Natural killer cell treated with Interleukin-12 subunit alpha and Interleukin-12 subunit beta and Interleukin-15 and Interleukin-18, amount 100 ng/mL, for 72 hours (primary cell): ENCODE measurements at regions not wholly inside any gene's neighbourhood (a gene's known extent, or its start where the extent isn't known, plus 50 kb on each side); places are given as distances from the start of the nearest gene placed in this dataset.

Experiments
- ATAC-seq, 2 donors: fragments of 150-1000 bp; cut with Tn5 transposase in 1 of 2; sonication (Bioruptor Pico), chemical (Tn5 transposase) in 1 of 2; 2 replicates each; pipeline ENCODE4 v1.10.0; 2021
- DNase-seq: peaks from one replicate; pipeline ENCODE4 v3.0.0; 2022; ENCODE audit warnings: low spot score
- H3K27ac Mint-ChIP-seq, 2 donors: 1 replicate in 1 of 2; 2 replicates in 1 of 2; pipeline ENCODE4 v1.8.0; 2022; ENCODE audit warnings: mixed read lengths in 2 of 2, mild to moderate bottlenecking in 1 of 2, moderate library complexity in 1 of 2
- H3K27me3 Mint-ChIP-seq, 2 donors: 1 replicate in 1 of 2; 2 replicates in 1 of 2; pipeline ENCODE4 v1.8.0; 2022; ENCODE audit warnings: mixed read lengths in 2 of 2
- H3K36me3 Mint-ChIP-seq: one replicate; pipeline ENCODE4 v1.8.0; 2022; ENCODE audit warnings: mixed read lengths
- H3K4me1 Mint-ChIP-seq, 2 donors: 1 replicate in 1 of 2; 2 replicates in 1 of 2; pipeline ENCODE4 v1.8.0; 2022; ENCODE audit warnings: low read depth in 2 of 2, mixed read lengths in 2 of 2, mild to moderate bottlenecking in 1 of 2
- H3K4me3 Mint-ChIP-seq: one replicate; pipeline ENCODE4 v1.8.0; 2022; ENCODE audit warnings: mixed read lengths
- H3K9me3 Mint-ChIP-seq: 2 replicates; pipeline ENCODE4 v1.8.0; 2022; ENCODE audit warnings: mixed read lengths

DNA sequence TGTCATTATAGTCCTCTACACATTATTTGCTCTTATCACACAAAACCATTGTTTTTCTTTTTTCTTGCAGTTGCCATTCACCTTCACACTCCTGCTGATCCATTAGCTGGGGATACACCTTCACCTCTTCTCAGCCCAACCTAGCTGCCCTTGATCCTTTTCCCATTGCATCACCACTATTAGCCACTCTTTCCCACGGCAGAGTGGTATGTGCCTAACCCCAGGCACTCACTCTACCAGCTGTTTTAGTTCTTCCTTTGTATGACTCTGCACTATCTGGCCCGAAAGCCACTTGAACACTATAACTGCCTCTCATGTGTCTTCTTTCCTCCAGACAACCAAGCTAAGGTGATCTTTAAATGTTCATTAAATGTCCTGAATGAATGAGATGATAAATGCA, 145.4 kb upstream of the PIK3C3 start:
- no peak for DNase-seq
- no peak for ATAC-seq
- H3K4me1 Mint-ChIP-seq: no peaks in the 10 kb centered on the region
- H3K9me3 Mint-ChIP-seq: peaks cover 10% of the 10 kb centered on the region
- H3K27ac Mint-ChIP-seq: no peak overlapping the region
- H3K27me3 Mint-ChIP-seq: no peaks in the 10 kb centered on the region
- no peaks in the 10 kb centered on the region for H3K36me3 Mint-ChIP-seq
- no peak overlapping the region for H3K4me3 Mint-ChIP-seq

- no peak for ATAC-seq
- H3K4me3 Mint-ChIP-seq: no peak overlapping the region
- no peaks in the 10 kb centered on the region for H3K36me3 Mint-ChIP-seq
- H3K27me3 Mint-ChIP-seq: no peaks in the 10 kb centered on the region
- no peak for DNase-seq
- H3K4me1 Mint-ChIP-seq: no peaks in the 10 kb centered on the region
- H3K9me3 Mint-ChIP-seq: peaks cover 9% of the 10 kb centered on the region
- no peak overlapping the region for H3K27ac Mint-ChIP-seq
These were observed 149.7 kb upstream of the PIK3C3 start for GRCh38 chr18:41805341-41805740.

GRCh38 chr18:41798879-41799278, 156.2 kb upstream of the PIK3C3 start:
- Mint-ChIP-seq H3K27me3 (no peaks in the 10 kb centered on the region), H3K4me3 (no peak overlapping the region)

GRCh38 chr18:41790687-41791086, 164.3 kb upstream of the PIK3C3 start:
- ATAC-seq (no peak), DNase-seq (no peak)
- Mint-ChIP-seq H3K27me3 (no peaks in the 10 kb centered on the region), H3K4me1 (no peaks in the 10 kb centered on the region), H3K4me3 (no peak overlapping the region), H3K9me3 (peaks cover 17% of the 10 kb centered on the region), H3K27ac (no peak overlapping the region), H3K36me3 (no peaks in the 10 kb centered on the region)

More at GRCh38 chr18:41798879-41799278, 156.2 kb upstream of the PIK3C3 start:
- Mint-ChIP-seq H3K4me1 (no peaks in the 10 kb centered on the region), H3K36me3 (no peaks in the 10 kb centered on the region), H3K9me3 (peaks cover 5% of the 10 kb centered on the region), H3K27ac (no peak overlapping the region)
- ATAC-seq (no peak), DNase-seq (no peak)

DNA sequence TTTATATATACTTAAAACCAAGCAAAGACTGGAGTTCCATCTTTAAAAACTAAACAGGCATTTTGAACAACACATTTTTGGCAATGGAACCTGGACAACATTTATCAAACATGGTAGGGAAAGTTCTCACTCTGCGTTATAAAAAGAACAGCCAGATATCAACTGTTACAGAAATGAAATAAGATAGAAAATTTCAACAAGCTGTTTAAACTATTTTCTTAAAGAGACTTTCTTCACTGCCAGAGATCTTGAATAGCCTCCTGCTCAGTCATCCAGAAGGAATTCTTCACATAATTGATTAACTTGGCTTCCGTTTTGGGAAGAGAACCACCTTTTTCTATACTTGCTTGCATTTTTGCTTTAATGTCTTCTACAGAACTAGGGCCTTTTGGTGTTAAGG, 166.0 kb upstream of the PIK3C3 start:
- ATAC-seq (no peak), DNase-seq (no peak)
- no peaks in the 10 kb centered on the region for H3K36me3 Mint-ChIP-seq
- H3K4me1 Mint-ChIP-seq: no peaks in the 10 kb centered on the region
- peaks cover 16% of the 10 kb centered on the region for H3K9me3 Mint-ChIP-seq
- H3K27me3 Mint-ChIP-seq: no peaks in the 10 kb centered on the region
- no peak overlapping the region for H3K27ac Mint-ChIP-seq
- no peak overlapping the region for H3K4me3 Mint-ChIP-seq

DNA sequence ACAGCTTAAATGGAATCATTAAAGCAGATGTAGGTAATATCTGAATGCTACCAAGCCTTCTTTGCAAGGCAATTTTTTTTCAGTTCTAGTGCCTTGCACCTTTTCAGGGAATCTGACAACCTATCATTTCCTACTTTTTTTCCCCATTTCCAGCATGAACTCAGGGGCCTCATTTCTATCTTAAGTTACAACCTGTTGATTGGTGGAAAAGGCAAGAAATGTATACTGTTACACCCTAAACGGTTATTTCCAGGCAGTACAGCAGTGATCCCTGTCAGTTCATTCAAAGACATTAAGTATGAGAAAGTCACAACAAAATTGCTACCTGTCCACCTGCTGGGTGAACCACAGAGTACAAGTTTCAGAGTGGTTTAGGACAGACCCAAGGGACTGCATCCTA, 171.2 kb upstream of the PIK3C3 start:
- Mint-ChIP-seq H3K4me3 (no peak overlapping the region), H3K36me3 (no peaks in the 10 kb centered on the region), H3K27me3 (no peaks in the 10 kb centered on the region), H3K4me1 (no peaks in the 10 kb centered on the region), H3K9me3 (peaks cover 9% of the 10 kb centered on the region), H3K27ac (no peak overlapping the region)
- ATAC-seq (no peak), DNase-seq (no peak)

DNA sequence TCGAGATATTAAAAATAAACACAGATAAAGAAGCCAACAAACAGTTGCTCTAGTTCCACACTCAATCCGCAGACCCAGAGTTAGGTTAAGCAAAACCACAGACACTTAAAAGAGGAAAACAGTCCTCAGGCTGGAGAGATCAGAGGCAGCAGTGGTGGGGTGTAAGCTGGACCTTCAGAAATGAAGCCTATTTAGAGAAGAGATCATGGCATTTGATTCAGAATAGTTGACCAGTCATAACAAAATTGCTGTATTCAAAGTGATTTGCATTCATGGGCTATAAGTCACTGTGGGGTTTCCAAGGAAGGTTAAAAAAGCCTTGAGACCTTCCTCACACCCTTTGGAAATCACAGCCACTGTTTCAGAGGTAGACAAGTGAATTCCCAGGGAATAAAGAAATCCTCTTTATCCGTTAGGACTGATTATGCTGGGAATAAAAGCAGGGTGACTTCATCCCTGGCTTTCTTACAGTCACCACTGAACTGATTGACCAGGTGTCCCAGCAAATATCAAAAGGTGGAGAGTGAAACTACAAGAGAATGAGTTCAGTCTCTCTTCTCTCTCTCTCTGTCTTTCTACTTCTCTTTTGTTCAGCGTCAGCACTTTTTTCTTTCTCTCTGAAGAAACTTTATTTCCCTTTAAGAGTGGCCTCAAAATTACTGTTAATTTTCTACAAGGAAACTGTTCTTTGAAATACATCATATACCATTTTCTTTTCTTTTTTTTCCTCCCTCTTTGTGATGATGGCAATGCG, 171.8 kb upstream of the PIK3C3 start:
- Mint-ChIP-seq H3K4me3 (no peak overlapping the region), H3K4me1 (no peaks in the 10 kb centered on the region)

GRCh38 chr18:41771973-41772372, 183.1 kb upstream of the PIK3C3 start:
- Mint-ChIP-seq H3K9me3 (peaks cover 3% of the 10 kb centered on the region), H3K4me1 (no peaks in the 10 kb centered on the region), H3K4me3 (no peak overlapping the region), H3K36me3 (no peaks in the 10 kb centered on the region), H3K27ac (no peak overlapping the region), H3K27me3 (no peaks in the 10 kb centered on the region)
- DNase-seq (no peak), ATAC-seq (no peak)

More for the DNA sequence above, 171.8 kb upstream of the PIK3C3 start:
- Mint-ChIP-seq H3K9me3 (peaks cover 9% of the 10 kb centered on the region), H3K27ac (no peak overlapping the region), H3K36me3 (no peaks in the 10 kb centered on the region), H3K27me3 (no peaks in the 10 kb centered on the region)
- no peak for DNase-seq
- ATAC-seq: no peak

- Mint-ChIP-seq H3K27ac (no peak overlapping the region), H3K4me3 (no peak overlapping the region), H3K36me3 (no peaks in the 10 kb centered on the region), H3K27me3 (no peaks in the 10 kb centered on the region), H3K4me1 (no peaks in the 10 kb centered on the region), H3K9me3 (peaks cover 3% of the 10 kb centered on the region)
- ATAC-seq (no peak), DNase-seq (no peak)
These were observed 185.8 kb upstream of the PIK3C3 start for GRCh38 chr18:41769265-41769664.

DNA sequence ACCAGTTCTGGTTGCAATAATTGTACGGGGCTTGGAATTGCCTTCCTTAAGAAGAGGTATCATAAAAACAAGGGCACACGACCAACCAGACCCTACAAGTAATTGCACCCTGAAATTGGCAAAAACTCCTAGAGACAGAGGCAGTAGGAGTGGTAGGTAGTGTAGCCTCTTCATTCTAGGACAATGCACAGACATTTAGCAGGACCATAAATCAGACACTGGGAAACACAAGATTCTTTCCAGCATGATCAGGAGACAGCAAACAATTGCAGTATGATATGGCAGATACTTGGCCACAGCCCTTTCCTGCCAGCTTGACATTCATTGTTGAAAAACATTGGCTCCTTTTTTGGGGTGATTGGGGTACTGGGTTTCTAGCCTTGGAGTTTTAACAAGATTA, 186.6 kb upstream of the PIK3C3 start:
- H3K27me3 Mint-ChIP-seq: no peaks in the 10 kb centered on the region
- H3K27ac Mint-ChIP-seq: no peak overlapping the region
- H3K4me1 Mint-ChIP-seq: no peaks in the 10 kb centered on the region
- no peaks in the 10 kb centered on the region for H3K36me3 Mint-ChIP-seq
- ATAC-seq (no peak), DNase-seq (no peak)
- peaks cover 3% of the 10 kb centered on the region for H3K9me3 Mint-ChIP-seq
- H3K4me3 Mint-ChIP-seq: no peak overlapping the region

GRCh38 chr18:41767960-41768359, 187.1 kb upstream of the PIK3C3 start:
- no peaks in the 10 kb centered on the region for H3K27me3 Mint-ChIP-seq
- DNase-seq (no peak), ATAC-seq (no peak)
- no peaks in the 10 kb centered on the region for H3K4me1 Mint-ChIP-seq
- no peak overlapping the region for H3K4me3 Mint-ChIP-seq
- no peaks in the 10 kb centered on the region for H3K36me3 Mint-ChIP-seq
- H3K9me3 Mint-ChIP-seq: peaks cover 3% of the 10 kb centered on the region
- no peak overlapping the region for H3K27ac Mint-ChIP-seq

DNA sequence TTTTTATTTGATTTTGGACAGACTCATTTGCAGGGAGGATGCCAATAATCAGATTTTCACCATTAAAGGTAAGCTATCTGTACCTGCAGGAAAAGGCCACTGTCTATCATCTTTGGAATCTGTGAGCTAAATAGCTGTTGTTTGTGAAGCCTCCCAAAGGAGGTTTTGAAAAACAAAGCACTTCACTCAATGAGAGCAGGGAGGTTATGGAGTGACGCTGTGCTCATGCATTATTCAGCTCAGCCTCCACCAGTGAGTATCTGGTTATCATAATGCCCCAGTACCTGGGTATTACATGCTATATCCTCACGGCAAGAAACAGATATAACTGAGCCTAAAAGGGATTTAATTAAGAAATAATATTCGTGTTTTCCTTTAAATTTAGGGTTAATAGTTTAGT, 189.6 kb upstream of the PIK3C3 start:
- Mint-ChIP-seq H3K36me3 (no peaks in the 10 kb centered on the region), H3K4me1 (no peaks in the 10 kb centered on the region), H3K4me3 (no peak overlapping the region), H3K27ac (no peak overlapping the region), H3K9me3 (no peaks in the 10 kb centered on the region), H3K27me3 (no peaks in the 10 kb centered on the region)
- DNase-seq (no peak), ATAC-seq (no peak)

GRCh38 chr18:41763361-41763760, 191.7 kb upstream of the PIK3C3 start:
- Mint-ChIP-seq H3K4me3 (no peak overlapping the region), H3K36me3 (no peaks in the 10 kb centered on the region), H3K27me3 (no peaks in the 10 kb centered on the region), H3K27ac (no peak overlapping the region), H3K9me3 (no peaks in the 10 kb centered on the region), H3K4me1 (no peaks in the 10 kb centered on the region)
- DNase-seq (no peak), ATAC-seq (no peak)

DNA sequence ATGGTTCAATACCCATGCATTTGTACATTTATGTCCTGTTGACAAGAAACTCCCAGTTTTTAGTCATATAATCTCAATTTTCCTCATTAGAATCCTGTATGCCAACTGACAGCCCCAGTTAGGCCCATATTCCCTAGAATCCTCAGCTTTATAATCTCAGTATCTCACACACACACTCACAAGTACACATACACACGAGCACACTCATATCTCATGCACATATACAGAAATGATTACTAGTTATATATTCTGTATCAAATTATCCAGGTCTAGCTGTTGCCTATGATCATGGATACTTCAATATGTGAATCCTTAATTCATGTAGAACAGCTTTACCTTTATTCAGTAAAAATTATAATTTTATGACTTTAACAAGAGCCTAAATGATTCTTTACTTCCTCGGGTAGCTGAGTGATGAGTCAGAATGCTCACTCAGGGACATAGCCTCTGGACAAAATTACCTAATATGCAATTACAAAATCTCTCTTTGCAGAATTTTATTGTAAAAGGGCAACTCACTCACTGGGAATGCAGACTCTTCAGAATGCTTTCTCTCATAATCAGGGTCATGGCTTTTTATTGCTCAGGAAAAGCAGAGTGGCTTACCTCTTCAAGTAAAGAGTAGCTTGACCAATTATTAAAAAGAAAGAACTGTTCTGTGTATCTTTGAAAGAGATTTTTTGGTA, 193.6 kb upstream of the PIK3C3 start:
- no peak overlapping the region for H3K27ac Mint-ChIP-seq
- no peaks in the 10 kb centered on the region for H3K4me1 Mint-ChIP-seq

More for the DNA sequence above, 193.6 kb upstream of the PIK3C3 start:
- Mint-ChIP-seq H3K9me3 (peaks cover 4% of the 10 kb centered on the region), H3K36me3 (no peaks in the 10 kb centered on the region), H3K27me3 (no peaks in the 10 kb centered on the region), H3K4me3 (no peak overlapping the region)
- DNase-seq: no peak
- no peak for ATAC-seq
